H1 (cell line): ENCODE measurements at regions not wholly inside any gene's neighbourhood (a gene's known extent, or its start where the extent isn't known, plus 50 kb on each side); places are given as distances from the start of the nearest gene placed in this dataset.

Experiments used
- CTCF ChIA-PET: fragments of 300-600 bp; sonication (Branson Sonifier 250); formaldehyde crosslinking; loops from one replicate; lab custom pipeline; 2021; ENCODE audit not compliant: partially characterized antibody; lab: Charles Lee
- POLR2A ChIA-PET: fragments of 300-600 bp; sonication (Branson Sonifier 250); formaldehyde crosslinking; loops from one replicate; lab custom pipeline; 2021; ENCODE audit warnings: inconsistent platforms; ENCODE audit not compliant: partially characterized antibody; lab: Charles Lee
- DNase-seq, 2 experiments: peaks; one replicate each; pipeline versions ENCODE4 v3.0.0 to v3.0.0-alpha.2; 2010 to 2022; ENCODE audit warnings: low spot score in 2 of 2, low read depth in 1 of 2, mixed read lengths in 1 of 2
- FAIRE-seq: peaks from 2 replicates; lab custom pipeline; 2011; peaks lifted over from hg19 to GRCh38; lab: Jason Lieb, UNC
- H2AFZ ChIP-seq: 2 replicates; pipeline ENCODE4 v1.8.1; 2012; ENCODE audit warnings: low read length, inconsistent platforms
- H2AK5ac ChIP-seq: 2 replicates; pipeline ENCODE4 v1.6.1; 2013; ENCODE audit warnings: low read depth, low read length
- H2BK120ac ChIP-seq: replicated peaks from 2 replicates; pipeline ENCODE3; 2013; ENCODE audit warnings: low read depth, low read length, inconsistent platforms
- H2BK12ac ChIP-seq: 2 replicates; pipeline ENCODE4 v1.6.1; 2013; ENCODE audit warnings: low read depth, low read length
- H2BK15ac ChIP-seq: 2 replicates; pipeline ENCODE4 v1.6.1; 2013; ENCODE audit warnings: low read length
- H2BK20ac ChIP-seq: 2 replicates; pipeline ENCODE4 v1.6.1; 2013; ENCODE audit warnings: low read length
- H2BK5ac ChIP-seq: 2 replicates; pipeline ENCODE4 v1.6.1; 2013; ENCODE audit warnings: low read depth, low read length
- H3K14ac ChIP-seq: 2 replicates; pipeline ENCODE4 v1.6.1; 2013; ENCODE audit warnings: inconsistent platforms; ENCODE audit not compliant: insufficient read length
- H3K18ac ChIP-seq: 2 replicates; pipeline ENCODE4 v1.6.1; 2013; ENCODE audit warnings: low read length; ENCODE audit errors: extremely low read depth
- H3K23ac ChIP-seq: 2 replicates; pipeline ENCODE4 v1.6.1; 2013; ENCODE audit warnings: inconsistent platforms; ENCODE audit not compliant: insufficient read length
- H3K23me2 ChIP-seq: 2 replicates; pipeline ENCODE4 v1.6.1; 2013; ENCODE audit warnings: low read depth, low read length
- H3K27ac ChIP-seq: 2 replicates; pipeline ENCODE4 v1.6.1; 2011; ENCODE audit warnings: low read depth, low read length, inconsistent platforms
- H3K27me3 ChIP-seq, 4 experiments: replicated peaks in 1 of 4; 1 replicate in 1 of 4; 2 replicates in 3 of 4; pipeline versions ENCODE4 v1.6.1 to v1.8.1; 2011 to 2013; ENCODE audit warnings: low read length in 3 of 4, mild to moderate bottlenecking in 3 of 4, inconsistent platforms in 2 of 4, mixed read lengths in 2 of 4, moderate library complexity in 1 of 4; ENCODE audit not compliant: control insufficient read depth in 3 of 4, insufficient read depth in 3 of 4; ENCODE audit errors: extremely low read depth in 1 of 4
- H3K36me3 ChIP-seq, 4 experiments: 2 replicates each; pipeline versions ENCODE4 v1.6.1 to v1.8.1; 2011 to 2013; ENCODE audit warnings: mild to moderate bottlenecking in 4 of 4, low read length in 3 of 4, moderate library complexity in 2 of 4, control low read depth in 1 of 4, inconsistent platforms in 1 of 4; ENCODE audit not compliant: insufficient read depth in 4 of 4, control insufficient read depth in 2 of 4
- H3K4ac ChIP-seq: replicated peaks from 2 replicates; pipeline ENCODE3; 2013; ENCODE audit warnings: low read length, low read depth, mixed read lengths, inconsistent platforms; ENCODE audit not compliant: insufficient read length
- H3K4me1 ChIP-seq, 4 experiments: replicated peaks in 1 of 4; 1 replicate in 1 of 4; 2 replicates in 3 of 4; pipeline versions ENCODE4 v1.6.1 to v1.8.1; 2011 to 2013; ENCODE audit warnings: low read length in 3 of 4, inconsistent platforms in 2 of 4, mixed read lengths in 1 of 4; ENCODE audit not compliant: insufficient read depth in 4 of 4, control insufficient read depth in 3 of 4
- H3K4me2 ChIP-seq, 2 experiments: 2 replicates each; pipeline versions ENCODE4 v1.6.1 to v1.8.1; 2011 to 2013; ENCODE audit warnings: low read depth in 2 of 2, low read length in 2 of 2, control low read depth in 1 of 2, inconsistent platforms in 1 of 2, mild to moderate bottlenecking in 1 of 2; ENCODE audit not compliant: insufficient read depth in 1 of 2
- H3K4me3 ChIP-seq, 4 experiments: fragments of 200-600, 300-600 bp in 1 of 4; sonication (generic), shearing (Covaris generic), sonication (Bioruptor Twin) in 1 of 4; 2 replicates each; pipeline versions ENCODE4 v1.5.1 to v1.8.1; 2011 to 2016; ENCODE audit warnings: low read length in 4 of 4, low read depth in 3 of 4, control low read depth in 2 of 4, inconsistent platforms in 2 of 4, mild to moderate bottlenecking in 2 of 4, mixed read lengths in 1 of 4, moderate library complexity in 1 of 4; ENCODE audit not compliant: insufficient read depth in 2 of 4; ENCODE audit errors: extremely low read depth in 1 of 4
- H3K56ac ChIP-seq: replicated peaks from 2 replicates; pipeline ENCODE3; 2013; ENCODE audit warnings: low read depth, mild to moderate bottlenecking, mixed read lengths, low read length, inconsistent platforms; ENCODE audit not compliant: insufficient read length
- H3K79me1 ChIP-seq: 2 replicates; pipeline ENCODE4 v1.6.1; 2013; ENCODE audit warnings: low read depth, low read length, control low read depth
- H3K79me2 ChIP-seq, 2 experiments: 2 replicates each; pipeline versions ENCODE4 v1.6.1 to v1.8.1; 2012 to 2013; ENCODE audit warnings: low read length in 2 of 2, mild to moderate bottlenecking in 2 of 2, inconsistent platforms in 1 of 2; ENCODE audit not compliant: insufficient read depth in 2 of 2, control insufficient read depth in 1 of 2
- H3K9ac ChIP-seq, 4 experiments: replicated peaks in 1 of 4; 1 replicate in 1 of 4; 2 replicates in 3 of 4; pipeline versions ENCODE4 v1.6.1 to v1.8.1; 2011 to 2013; ENCODE audit warnings: low read depth in 3 of 4, low read length in 3 of 4, control low read depth in 2 of 4, mild to moderate bottlenecking in 2 of 4, moderate library complexity in 2 of 4, inconsistent platforms in 1 of 4; ENCODE audit errors: extremely low read depth in 1 of 4
- H3K9me3 ChIP-seq, 2 experiments: 2 replicates each; pipeline versions ENCODE4 v1.6.1 to v1.8.1; 2012 to 2013; ENCODE audit warnings: mild to moderate bottlenecking in 2 of 2, moderate library complexity in 2 of 2, control low read depth in 1 of 2, inconsistent platforms in 1 of 2, low read depth in 1 of 2, low read length in 1 of 2, mixed read lengths in 1 of 2; ENCODE audit not compliant: insufficient read depth in 2 of 2
- H4K20me1 ChIP-seq, 2 experiments: replicated peaks in 1 of 2; 2 replicates each; pipeline versions ENCODE3 to v1.8.1; 2011 to 2013; ENCODE audit warnings: inconsistent platforms in 2 of 2, low read length in 2 of 2, mild to moderate bottlenecking in 1 of 2; ENCODE audit not compliant: insufficient read depth in 2 of 2, control insufficient read depth in 1 of 2
- H4K5ac ChIP-seq: 2 replicates; pipeline ENCODE4 v1.6.1; 2013; ENCODE audit warnings: low read length, low read depth, mixed read lengths, inconsistent platforms; ENCODE audit not compliant: insufficient read length
- H4K8ac ChIP-seq: 2 replicates; pipeline ENCODE4 v1.8.0; 2013; ENCODE audit warnings: mild to moderate bottlenecking, moderate library complexity, low read length, inconsistent platforms; ENCODE audit not compliant: insufficient read depth; ENCODE audit errors: extremely low read depth
- H4K91ac ChIP-seq: replicated peaks from 2 replicates; pipeline ENCODE3; 2013; ENCODE audit warnings: low read length, mixed read lengths, inconsistent platforms; ENCODE audit not compliant: insufficient read length
- RAD21 ChIP-seq, 2 experiments: IDR thresholded peaks in 1 of 2; conservative IDR thresholded peaks in 1 of 2; 2 replicates each; pipeline ENCODE4 v1.6.1; 2011; ENCODE audit warnings: low read depth in 2 of 2, low read length in 2 of 2, improper control_type of control experiment in 1 of 2, inconsistent platforms in 1 of 2, mild to moderate bottlenecking in 1 of 2, moderate library complexity in 1 of 2
- RFX5 ChIP-seq: IDR thresholded peaks from 2 replicates; pipeline ENCODE4 v1.6.1; 2011; ENCODE audit warnings: low read depth, low read length, improper control_type of control experiment, borderline replicate concordance
- WGBS, 2 experiments: shearing (Covaris generic) in 1 of 2; methylation state at CpG; one replicate each; pipeline versions ENCODE4 v1.1.6 to v1.1.7; 2013 to 2015; ENCODE audit warnings: low lambda C conversion rate in 2 of 2, mixed read lengths in 2 of 2, inconsistent platforms in 1 of 2, low coverage in 1 of 2, missing lambda C conversion rate in 1 of 2; ENCODE audit not compliant: insufficient replicate concordance in 2 of 2, insufficient coverage in 1 of 2, insufficient read length in 1 of 2; ENCODE audit errors: extremely low coverage in 1 of 2, missing lambda C conversion rate in 1 of 2; 5-methylcytosine and 5-hydroxymethylcytosine counted together

DNA sequence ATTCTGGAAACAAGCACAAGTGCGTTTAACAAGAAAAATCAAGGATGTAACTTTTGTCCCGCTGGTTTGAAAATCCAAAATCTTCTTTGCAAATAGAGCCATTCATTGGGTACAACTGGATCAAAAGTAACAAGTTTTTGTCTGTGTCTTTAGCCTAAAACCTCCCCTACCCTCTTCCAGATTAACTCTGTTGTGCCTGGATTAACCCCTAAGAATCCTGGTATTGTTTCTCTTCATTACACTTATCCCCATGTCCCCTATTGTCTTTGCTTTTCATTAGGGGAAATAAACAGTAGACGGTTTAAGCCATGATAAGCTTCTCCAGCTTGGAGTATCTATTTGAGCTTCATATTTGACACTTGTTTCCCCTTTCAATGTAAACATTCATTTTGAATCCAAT, 242.1 kb upstream of the ARGLU1 start:
- no peak overlapping the region for H3K14ac ChIP-seq
- no peak overlapping the region for H3K56ac ChIP-seq
- peaks cover 0 to 8% (median 7%) of the 10 kb centered on the region in 4 experiments; a peak in 5 of 7 replicates for H3K4me1 ChIP-seq
- peak overlapping the region; percentile 13 for H4K5ac ChIP-seq
- 70% methylated on average over 3 of the region's 3 CpGs; no CpG with 5 or more reads in 1 of the 2 experiments for WGBS, 2 experiments
- FAIRE-seq (peak; percentile 28), DNase-seq (no peak)
- no peak overlapping the region for H3K4me2 ChIP-seq
- no peak overlapping the region for H3K27ac ChIP-seq
- H2BK15ac ChIP-seq, result no peak overlapping the region
- CTCF ChIA-PET, result no interaction called here
- POLR2A ChIA-PET, result interaction anchor here (1.9 kb wide), 1 partner anchor 13 kb away, joined by 5 read pairs; no protein-coding TSS in a partner anchor
- H3K79me2 ChIP-seq, result no peaks in the 10 kb centered on the region
- no peaks in the 10 kb centered on the region for H3K36me3 ChIP-seq
- no peaks in the 10 kb centered on the region for H3K23me2 ChIP-seq
- no peaks in the 10 kb centered on the region for H4K20me1 ChIP-seq
- H3K79me1 ChIP-seq, result no peaks in the 10 kb centered on the region
- no peak overlapping the region for H2AK5ac ChIP-seq
- no peak overlapping the region for H2BK12ac ChIP-seq
- no peaks in the 10 kb centered on the region for H3K27me3 ChIP-seq
- H2BK5ac ChIP-seq, result no peak overlapping the region
- no peaks in the 10 kb centered on the region for H3K9me3 ChIP-seq
- H3K4me3 ChIP-seq, result no peak overlapping the region
- H3K23ac ChIP-seq, result no peak overlapping the region
- no peak overlapping the region for H3K18ac ChIP-seq
- H3K4ac ChIP-seq, result no peak overlapping the region
- no peak overlapping the region for H2BK120ac ChIP-seq
- no peak overlapping the region for H4K8ac ChIP-seq
- no peak overlapping the region for H3K9ac ChIP-seq
- H2AFZ ChIP-seq, result no peak overlapping the region
- no peak overlapping the region for H2BK20ac ChIP-seq
- no peak overlapping the region for H4K91ac ChIP-seq
- TF ChIP-seq RAD21 (IDR thresholded peaks at IDR 0.05 in 1 of 2, conservative IDR thresholded peaks at IDR 0.05 in 1 of 2; ENCODE audit: low read depth in 2 of 2, low read length in 2 of 2) (no peak), RFX5 (no peak)
